ENCODE measurements at regions not wholly inside any gene's neighbourhood (a gene's known extent, or its start where the extent isn't known, plus 50 kb on each side); places are given as distances from the start of the nearest gene placed in this dataset.

DNA sequence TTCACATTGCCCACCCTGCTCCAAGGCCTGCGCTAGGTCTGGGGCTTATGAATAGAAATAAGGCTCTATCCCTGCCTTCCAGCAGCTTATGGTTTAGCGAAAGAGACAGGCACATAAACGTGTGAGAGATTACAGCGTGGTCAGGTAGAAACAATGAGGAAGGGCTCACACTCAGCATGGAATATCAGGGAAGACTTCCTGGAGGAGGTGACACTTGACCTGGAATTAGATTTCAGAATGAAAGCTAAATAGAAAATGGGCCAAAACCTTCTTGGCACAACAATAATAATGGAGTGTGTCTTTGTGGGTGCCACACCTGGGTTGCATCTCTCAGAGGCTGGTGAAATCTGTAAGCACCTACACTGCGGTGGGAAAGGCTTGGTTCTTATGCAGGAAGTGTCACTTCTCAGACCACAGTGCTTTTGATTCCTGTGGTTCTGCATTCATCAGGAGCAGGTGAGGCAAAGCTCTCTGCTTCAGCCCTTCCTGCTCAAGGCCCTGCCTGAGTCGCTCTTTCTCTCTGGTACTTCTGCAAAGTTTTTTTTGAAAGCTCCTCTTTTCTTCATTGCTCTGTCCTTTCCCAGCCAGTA, 430.3 kb downstream of the ZNF536 start:
- no peak overlapping the region for H3K4me3 Mint-ChIP-seq

More for the DNA sequence above, 430.3 kb downstream of the ZNF536 start:
- Histone ChIP-seq H3K36me3 (ENCODE audit: insufficient read depth) (no peaks in the 10 kb centered on the region), H3K27me3 (ENCODE audit: insufficient read depth) (no peaks in the 10 kb centered on the region), H3K4me3 (no peak overlapping the region), H2AFZ (no peak overlapping the region), H3K4me1 (ENCODE audit: insufficient read depth) (peaks cover 18% of the 10 kb centered on the region), H3K27ac (ENCODE audit: low read depth) (no peak overlapping the region), H3F3A (replicated peaks; ENCODE audit: low read depth) (no peaks in the 10 kb centered on the region), H3K4me2 (no peak overlapping the region), H4K20me1 (replicated peaks; ENCODE audit: insufficient read depth) (no peaks in the 10 kb centered on the region), H3K79me2 (replicated peaks; ENCODE audit: insufficient read depth) (no peaks in the 10 kb centered on the region), H3K9me2 (ENCODE audit: insufficient read depth) (peaks cover 9% of the 10 kb centered on the region)
- DNase-seq (ENCODE audit: low spot score) (no peak), ATAC-seq (no peak)
- Mint-ChIP-seq H3K9me3 (no peaks in the 10 kb centered on the region; the same call in 2 of the 3 replicates), H3K27ac (no peak overlapping the region), H3K4me1 (peaks cover 35% of the 10 kb centered on the region), H3K36me3 (ENCODE audit: low read depth) (no peaks in the 10 kb centered on the region), H3K27me3 (ENCODE audit: insufficient read depth, low read depth, poor library complexity) (peaks cover 6% of the 10 kb centered on the region)
- TF ChIP-seq STAT1 (IDR thresholded peaks at IDR 0.05; ENCODE audit: unreplicated experiment) (no peak), EZH2 (IDR thresholded peaks at IDR 0.05; ENCODE audit: low read depth, unreplicated experiment) (no peak), POLR2AphosphoS5 (IDR thresholded peaks at IDR 0.05; ENCODE audit: low read depth) (no peak), NANOG (IDR thresholded peaks at IDR 0.05; ENCODE audit: borderline replicate concordance) (no peak), CREB1 (CRISPR knock-in tag; IDR thresholded peaks at IDR 0.05; ENCODE audit: low read depth) (no peak), JUNB (IDR thresholded peaks at IDR 0.05; ENCODE audit: unreplicated experiment) (no peak), ZNF114 (CRISPR knock-in tag; IDR thresholded peaks at IDR 0.05) (no peak), EZH2phosphoT487 (IDR thresholded peaks at IDR 0.05; ENCODE audit: unreplicated experiment) (no peak), ZNF331 (CRISPR knock-in tag; IDR thresholded peaks at IDR 0.05; ENCODE audit: low read depth) (no peak)
- TF ChIP-seq, protein P1, sequence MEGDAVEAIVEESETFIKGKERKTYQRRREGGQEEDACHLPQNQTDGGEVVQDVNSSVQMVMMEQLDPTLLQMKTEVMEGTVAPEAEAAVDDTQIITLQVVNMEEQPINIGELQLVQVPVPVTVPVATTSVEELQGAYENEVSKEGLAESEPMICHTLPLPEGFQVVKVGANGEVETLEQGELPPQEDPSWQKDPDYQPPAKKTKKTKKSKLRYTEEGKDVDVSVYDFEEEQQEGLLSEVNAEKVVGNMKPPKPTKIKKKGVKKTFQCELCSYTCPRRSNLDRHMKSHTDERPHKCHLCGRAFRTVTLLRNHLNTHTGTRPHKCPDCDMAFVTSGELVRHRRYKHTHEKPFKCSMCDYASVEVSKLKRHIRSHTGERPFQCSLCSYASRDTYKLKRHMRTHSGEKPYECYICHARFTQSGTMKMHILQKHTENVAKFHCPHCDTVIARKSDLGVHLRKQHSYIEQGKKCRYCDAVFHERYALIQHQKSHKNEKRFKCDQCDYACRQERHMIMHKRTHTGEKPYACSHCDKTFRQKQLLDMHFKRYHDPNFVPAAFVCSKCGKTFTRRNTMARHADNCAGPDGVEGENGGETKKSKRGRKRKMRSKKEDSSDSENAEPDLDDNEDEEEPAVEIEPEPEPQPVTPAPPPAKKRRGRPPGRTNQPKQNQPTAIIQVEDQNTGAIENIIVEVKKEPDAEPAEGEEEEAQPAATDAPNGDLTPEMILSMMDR (conservative IDR thresholded peaks at IDR 0.05; ENCODE audit: low read depth in 2 of 2) = no peak
- TF ChIP-seq, protein P2, sequence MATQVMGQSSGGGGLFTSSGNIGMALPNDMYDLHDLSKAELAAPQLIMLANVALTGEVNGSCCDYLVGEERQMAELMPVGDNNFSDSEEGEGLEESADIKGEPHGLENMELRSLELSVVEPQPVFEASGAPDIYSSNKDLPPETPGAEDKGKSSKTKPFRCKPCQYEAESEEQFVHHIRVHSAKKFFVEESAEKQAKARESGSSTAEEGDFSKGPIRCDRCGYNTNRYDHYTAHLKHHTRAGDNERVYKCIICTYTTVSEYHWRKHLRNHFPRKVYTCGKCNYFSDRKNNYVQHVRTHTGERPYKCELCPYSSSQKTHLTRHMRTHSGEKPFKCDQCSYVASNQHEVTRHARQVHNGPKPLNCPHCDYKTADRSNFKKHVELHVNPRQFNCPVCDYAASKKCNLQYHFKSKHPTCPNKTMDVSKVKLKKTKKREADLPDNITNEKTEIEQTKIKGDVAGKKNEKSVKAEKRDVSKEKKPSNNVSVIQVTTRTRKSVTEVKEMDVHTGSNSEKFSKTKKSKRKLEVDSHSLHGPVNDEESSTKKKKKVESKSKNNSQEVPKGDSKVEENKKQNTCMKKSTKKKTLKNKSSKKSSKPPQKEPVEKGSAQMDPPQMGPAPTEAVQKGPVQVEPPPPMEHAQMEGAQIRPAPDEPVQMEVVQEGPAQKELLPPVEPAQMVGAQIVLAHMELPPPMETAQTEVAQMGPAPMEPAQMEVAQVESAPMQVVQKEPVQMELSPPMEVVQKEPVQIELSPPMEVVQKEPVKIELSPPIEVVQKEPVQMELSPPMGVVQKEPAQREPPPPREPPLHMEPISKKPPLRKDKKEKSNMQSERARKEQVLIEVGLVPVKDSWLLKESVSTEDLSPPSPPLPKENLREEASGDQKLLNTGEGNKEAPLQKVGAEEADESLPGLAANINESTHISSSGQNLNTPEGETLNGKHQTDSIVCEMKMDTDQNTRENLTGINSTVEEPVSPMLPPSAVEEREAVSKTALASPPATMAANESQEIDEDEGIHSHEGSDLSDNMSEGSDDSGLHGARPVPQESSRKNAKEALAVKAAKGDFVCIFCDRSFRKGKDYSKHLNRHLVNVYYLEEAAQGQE (IDR thresholded peaks at IDR 0.05; ENCODE audit: unreplicated experiment) = no peak
- TF ChIP-seq, protein P3, sequence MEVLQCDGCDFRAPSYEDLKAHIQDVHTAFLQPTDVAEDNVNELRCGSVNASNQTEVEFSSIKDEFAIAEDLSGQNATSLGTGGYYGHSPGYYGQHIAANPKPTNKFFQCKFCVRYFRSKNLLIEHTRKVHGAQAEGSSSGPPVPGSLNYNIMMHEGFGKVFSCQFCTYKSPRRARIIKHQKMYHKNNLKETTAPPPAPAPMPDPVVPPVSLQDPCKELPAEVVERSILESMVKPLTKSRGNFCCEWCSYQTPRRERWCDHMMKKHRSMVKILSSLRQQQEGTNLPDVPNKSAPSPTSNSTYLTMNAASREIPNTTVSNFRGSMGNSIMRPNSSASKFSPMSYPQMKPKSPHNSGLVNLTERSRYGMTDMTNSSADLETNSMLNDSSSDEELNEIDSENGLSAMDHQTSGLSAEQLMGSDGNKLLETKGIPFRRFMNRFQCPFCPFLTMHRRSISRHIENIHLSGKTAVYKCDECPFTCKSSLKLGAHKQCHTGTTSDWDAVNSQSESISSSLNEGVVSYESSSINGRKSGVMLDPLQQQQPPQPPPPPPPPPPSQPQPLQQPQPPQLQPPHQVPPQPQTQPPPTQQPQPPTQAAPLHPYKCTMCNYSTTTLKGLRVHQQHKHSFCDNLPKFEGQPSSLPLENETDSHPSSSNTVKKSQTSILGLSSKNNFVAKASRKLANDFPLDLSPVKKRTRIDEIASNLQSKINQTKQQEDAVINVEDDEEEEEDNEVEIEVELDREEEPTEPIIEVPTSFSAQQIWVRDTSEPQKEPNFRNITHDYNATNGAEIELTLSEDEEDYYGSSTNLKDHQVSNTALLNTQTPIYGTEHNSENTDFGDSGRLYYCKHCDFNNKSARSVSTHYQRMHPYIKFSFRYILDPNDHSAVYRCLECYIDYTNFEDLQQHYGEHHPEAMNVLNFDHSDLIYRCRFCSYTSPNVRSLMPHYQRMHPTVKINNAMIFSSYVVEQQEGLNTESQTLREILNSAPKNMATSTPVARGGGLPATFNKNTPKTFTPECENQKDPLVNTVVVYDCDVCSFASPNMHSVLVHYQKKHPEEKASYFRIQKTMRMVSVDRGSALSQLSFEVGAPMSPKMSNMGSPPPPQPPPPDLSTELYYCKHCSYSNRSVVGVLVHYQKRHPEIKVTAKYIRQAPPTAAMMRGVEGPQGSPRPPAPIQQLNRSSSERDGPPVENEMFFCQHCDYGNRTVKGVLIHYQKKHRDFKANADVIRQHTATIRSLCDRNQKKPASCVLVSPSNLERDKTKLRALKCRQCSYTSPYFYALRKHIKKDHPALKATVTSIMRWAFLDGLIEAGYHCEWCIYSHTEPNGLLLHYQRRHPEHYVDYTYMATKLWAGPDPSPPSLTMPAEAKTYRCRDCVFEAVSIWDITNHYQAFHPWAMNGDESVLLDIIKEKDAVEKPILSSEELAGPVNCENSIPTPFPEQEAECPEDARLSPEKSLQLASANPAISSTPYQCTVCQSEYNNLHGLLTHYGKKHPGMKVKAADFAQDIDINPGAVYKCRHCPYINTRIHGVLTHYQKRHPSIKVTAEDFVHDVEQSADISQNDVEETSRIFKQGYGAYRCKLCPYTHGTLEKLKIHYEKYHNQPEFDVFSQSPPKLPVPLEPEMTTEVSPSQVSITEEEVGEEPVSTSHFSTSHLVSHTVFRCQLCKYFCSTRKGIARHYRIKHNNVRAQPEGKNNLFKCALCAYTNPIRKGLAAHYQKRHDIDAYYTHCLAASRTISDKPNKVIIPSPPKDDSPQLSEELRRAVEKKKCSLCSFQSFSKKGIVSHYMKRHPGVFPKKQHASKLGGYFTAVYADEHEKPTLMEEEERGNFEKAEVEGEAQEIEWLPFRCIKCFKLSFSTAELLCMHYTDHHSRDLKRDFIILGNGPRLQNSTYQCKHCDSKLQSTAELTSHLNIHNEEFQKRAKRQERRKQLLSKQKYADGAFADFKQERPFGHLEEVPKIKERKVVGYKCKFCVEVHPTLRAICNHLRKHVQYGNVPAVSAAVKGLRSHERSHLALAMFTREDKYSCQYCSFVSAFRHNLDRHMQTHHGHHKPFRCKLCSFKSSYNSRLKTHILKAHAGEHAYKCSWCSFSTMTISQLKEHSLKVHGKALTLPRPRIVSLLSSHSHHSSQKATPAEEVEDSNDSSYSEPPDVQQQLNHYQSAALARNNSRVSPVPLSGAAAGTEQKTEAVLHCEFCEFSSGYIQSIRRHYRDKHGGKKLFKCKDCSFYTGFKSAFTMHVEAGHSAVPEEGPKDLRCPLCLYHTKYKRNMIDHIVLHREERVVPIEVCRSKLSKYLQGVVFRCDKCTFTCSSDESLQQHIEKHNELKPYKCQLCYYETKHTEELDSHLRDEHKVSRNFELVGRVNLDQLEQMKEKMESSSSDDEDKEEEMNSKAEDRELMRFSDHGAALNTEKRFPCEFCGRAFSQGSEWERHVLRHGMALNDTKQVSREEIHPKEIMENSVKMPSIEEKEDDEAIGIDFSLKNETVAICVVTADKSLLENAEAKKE (CRISPR knock-in tag; IDR thresholded peaks at IDR 0.05) = no peak
- TF ChIP-seq, protein P4, sequence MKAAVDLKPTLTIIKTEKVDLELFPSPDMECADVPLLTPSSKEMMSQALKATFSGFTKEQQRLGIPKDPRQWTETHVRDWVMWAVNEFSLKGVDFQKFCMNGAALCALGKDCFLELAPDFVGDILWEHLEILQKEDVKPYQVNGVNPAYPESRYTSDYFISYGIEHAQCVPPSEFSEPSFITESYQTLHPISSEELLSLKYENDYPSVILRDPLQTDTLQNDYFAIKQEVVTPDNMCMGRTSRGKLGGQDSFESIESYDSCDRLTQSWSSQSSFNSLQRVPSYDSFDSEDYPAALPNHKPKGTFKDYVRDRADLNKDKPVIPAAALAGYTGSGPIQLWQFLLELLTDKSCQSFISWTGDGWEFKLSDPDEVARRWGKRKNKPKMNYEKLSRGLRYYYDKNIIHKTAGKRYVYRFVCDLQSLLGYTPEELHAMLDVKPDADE (IDR thresholded peaks at IDR 0.05) = no peak
